SK-N-SH (cell line): ENCODE measurements at regions not wholly inside any gene's neighbourhood (a gene's known extent, or its start where the extent isn't known, plus 50 kb on each side); places are given as distances from the start of the nearest gene placed in this dataset.

Source experiments
- CTCF ChIP-seq: fragments of 200-600 bp; sonication (generic); IDR thresholded peaks from 2 replicates; pipeline ENCODE4 v1.6.1; 2017; ENCODE audit warnings: antibody characterized with exemption, mild to moderate bottlenecking, moderate library complexity
- EZH2phosphoT487 ChIP-seq: fragments of 200-600 bp; sonication (generic); IDR thresholded peaks from 2 replicates; pipeline ENCODE4 v1.6.1; 2017; ENCODE audit warnings: low read depth, mixed run types, mild to moderate bottlenecking, antibody characterized with exemption, moderate library complexity, borderline replicate concordance
- JUND ChIP-seq: IDR thresholded peaks from 2 replicates; pipeline ENCODE4 v1.4.0; 2012
- POLR2AphosphoS5 ChIP-seq: IDR thresholded peaks from 2 replicates; pipeline ENCODE4 v1.6.1; 2012; ENCODE audit warnings: low read depth, low read length
- REST ChIP-seq: IDR thresholded peaks from 2 replicates; pipeline ENCODE4 v1.6.1; 2012; ENCODE audit warnings: mild to moderate bottlenecking, low read depth, low read length, moderate library complexity
- TCF12 ChIP-seq: IDR thresholded peaks from 2 replicates; pipeline ENCODE4 v1.4.0; 2012
- TEAD4 ChIP-seq: IDR thresholded peaks from 2 replicates; pipeline ENCODE4 v1.4.0; 2012; ENCODE audit warnings: mild to moderate bottlenecking, borderline replicate concordance; ENCODE audit not compliant: insufficient read depth
- USF2 ChIP-seq: fragments of 150-350 bp; IDR thresholded peaks from 2 replicates; pipeline ENCODE4 v1.6.1; 2017; ENCODE audit warnings: antibody characterized with exemption, low read length, low read depth, borderline replicate concordance

GRCh38 chr5:117055517-117055916 is 480.9 kb upstream of the SEMA6A start:
- TF ChIP-seq TCF12 (no peak), CTCF (no peak), POLR2AphosphoS5 (no peak), TEAD4 (no peak), REST (no peak), USF2 (no peak), EZH2phosphoT487 (no peak), JUND (no peak)
